Glomerular visceral epithelial cell (primary cell): ENCODE measurements at regions not wholly inside any gene's neighbourhood (a gene's known extent, or its start where the extent isn't known, plus 50 kb on each side); places are given as distances from the start of the nearest gene placed in this dataset.
"Not testable (repeated sequence)": the region's sequence is repeated elsewhere in the genome, so short reads cannot be mapped to it uniquely, and the experiment has no call there.

ENCODE experiments used
- DNase-seq: peaks from one replicate; pipeline ENCODE4 v3.0.0-alpha.2; 2016; ENCODE audit errors: extremely low spot score

DNA sequence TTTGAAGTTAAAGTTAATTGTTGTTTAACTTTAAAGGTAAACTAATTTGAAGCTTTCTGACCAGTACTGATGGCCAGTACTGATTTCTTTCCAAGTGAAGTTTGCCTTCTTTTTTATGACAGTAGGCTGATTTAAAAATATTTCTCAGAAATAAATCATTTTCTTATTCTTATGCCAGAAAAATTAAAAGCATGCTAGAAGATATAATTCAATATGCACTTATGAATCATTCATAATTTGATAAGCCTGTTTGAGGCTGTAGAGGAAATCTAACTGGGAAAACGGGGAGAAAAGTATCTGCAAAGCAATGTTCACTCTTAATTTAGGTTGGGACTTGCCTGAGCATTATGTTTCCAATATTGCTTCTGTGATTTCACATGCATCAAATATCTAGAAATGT is 1112.0 kb upstream of the INTU start:
- no peak for DNase-seq

DNA sequence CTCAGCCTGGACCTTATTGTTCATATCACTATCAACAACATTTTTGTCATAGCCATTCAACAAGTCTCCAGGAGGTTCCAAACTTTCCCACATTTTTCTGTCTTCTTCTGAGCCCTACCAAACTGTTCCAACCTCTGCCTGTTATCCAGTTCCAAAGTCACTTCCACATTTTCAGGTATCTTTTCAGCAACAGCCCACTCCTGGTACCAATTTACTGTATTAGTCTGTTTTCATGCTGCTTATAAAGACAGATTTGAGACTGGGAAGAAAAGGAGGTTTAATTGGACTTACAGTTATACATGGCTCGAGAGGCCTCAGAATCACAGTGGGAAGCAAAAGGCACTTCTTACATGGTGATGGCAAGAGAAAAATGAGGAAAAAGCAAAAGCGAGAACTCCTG is 1107.4 kb upstream of the INTU start:
- DNase-seq: not testable (repeated sequence)

DNA sequence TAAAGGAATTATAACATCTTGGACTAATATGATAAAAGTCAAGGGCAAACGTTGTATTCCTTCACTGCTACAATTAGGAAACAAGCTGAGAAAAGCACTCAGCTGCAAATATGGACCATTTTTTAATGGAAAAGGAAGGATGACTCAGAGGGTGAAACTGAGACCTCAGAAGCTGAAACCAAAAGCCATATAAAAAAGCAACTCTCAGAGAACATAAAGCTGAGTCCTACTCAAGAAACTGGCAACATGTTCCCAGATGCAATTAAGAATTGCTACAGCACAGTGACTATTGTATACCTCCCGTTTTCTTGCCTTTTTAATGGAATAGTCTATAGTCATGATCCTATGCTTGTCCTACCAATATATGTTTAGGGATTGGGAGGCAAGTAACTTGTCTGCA is 1106.4 kb upstream of the INTU start:
- DNase-seq: no peak

DNA sequence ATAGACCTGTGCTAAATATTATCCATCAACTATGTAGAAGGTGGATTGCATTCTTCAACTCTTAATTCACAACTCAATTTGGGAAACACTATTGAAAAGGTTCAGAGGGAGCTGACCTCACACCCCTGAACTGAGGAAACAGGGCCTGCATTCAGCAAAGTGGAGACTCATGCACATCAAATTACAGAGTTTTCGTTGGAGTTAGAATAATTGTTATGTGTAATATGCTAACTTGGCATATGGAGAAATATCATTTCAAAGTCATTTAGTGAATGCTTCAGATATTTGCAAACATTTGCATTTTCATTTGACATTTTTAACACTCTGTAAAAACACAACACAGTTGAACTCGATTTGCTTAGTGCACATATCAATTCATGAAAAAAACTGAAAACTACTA is 1102.8 kb upstream of the INTU start:
- no peak for DNase-seq

DNA sequence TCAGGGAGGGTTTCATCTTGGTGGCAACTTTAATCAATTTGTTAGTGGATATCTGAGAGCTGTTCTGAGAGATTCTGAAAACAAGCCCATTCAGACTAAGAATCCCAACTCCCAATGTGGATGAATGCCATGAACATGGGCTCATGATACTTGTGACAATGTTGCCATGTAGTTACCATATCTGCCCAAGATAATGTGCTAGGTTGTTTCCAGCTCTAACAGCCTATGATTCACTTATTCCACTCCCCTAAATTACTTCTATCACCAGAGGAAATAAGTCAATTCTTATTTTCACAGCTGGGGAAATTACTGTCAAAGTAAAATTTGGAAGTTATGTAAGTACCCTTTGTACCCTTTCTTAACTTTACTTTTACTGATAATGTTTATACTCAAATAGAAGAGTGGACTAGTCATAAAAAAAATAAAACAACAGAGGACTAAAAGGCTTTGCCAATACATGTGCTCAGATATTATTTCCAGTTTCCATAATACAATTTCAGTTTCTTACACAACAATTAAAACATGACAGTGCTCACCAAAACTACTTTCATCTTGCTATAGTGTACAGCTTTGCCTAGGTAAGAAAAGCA is 1101.7 kb upstream of the INTU start:
- no peak for DNase-seq

DNA sequence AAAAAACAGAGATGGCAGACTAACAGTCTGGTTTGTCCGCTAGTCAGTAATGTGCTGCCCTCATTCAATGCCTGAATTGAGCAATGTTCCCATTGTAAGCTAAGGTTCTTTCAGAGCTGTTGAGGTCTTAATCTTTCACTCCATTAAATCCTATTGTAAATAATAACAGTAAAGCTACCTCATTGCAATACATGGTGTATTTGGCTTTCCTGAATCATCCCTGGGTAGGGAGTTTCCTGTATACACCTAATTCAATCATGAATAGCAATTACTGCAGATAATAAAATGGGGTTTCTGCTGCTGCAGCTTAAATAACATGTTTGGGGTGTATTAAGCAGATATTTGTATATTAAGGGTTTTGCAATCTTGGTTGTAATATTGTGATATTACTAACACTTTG is 1100.2 kb upstream of the INTU start:
- DNase-seq: no peak

DNA sequence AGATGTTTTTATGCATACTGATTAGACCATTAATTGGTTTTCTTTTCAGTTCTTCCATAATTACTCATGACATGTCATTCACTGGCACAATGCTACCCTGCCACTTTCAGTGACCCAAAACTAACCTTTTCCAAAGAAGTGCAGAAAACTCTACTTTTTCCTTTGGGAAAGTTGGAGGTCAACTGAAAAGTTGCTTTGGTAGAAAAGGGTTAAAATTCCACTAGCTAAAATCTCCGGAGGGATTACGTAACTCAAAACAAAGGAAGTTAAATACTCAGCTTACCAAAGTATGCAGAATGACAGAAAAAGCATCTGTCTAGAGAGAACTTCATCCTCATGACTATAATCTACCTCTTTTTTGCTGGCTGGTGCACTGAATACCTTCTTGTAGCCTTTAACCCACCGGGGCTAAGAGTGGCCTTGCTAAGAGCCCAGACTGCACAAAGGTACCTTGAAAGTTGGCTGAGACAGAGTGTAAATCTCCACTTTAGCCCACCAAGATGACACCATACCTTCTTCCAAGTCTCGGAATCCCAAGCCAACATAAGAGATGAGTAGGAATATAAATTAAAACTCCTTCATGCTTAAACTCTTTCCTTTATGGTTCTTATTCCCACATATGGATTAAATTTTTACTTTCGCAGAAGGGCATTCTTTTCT is 1099.5 kb upstream of the INTU start:
- DNase-seq: no peak

DNA sequence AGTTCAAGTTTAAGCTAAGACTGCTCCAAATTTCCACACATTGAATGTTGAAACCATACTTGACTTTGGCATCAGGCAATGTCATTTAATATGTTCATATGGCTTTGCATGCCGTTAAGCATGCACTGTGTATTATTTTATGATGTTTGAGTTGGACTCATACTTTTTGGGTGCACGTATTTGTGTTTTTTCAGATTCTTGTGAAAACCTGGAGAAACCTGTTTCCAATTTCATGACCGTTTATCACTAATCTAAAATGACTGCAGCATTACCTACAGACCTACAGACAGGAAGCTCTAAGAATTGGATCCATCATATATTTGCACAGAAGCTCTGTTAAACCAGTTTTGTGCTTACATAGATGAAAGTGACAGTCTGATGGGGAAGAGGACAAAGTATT is 1093.0 kb upstream of the INTU start:
- no peak for DNase-seq

DNA sequence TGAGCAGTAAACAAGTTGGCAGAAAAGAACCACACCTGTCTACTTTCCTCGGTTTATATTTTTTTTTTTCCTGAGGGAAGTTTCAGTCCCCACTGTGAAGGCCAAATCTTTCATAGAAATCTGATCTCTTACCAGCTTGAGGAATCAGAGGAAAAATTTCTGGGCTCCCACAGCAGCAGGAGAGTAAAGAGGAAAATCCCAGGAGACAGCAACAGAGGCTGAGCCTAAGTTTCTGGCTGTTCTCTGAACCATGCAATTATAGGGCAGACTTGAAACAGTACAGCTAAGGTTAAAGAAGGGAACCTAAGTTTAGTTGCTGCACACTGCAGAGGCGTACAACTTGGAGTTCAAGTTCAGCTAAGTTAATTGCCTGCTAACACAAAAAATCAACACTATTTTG is 1090.9 kb upstream of the INTU start:
- no peak for DNase-seq

DNA sequence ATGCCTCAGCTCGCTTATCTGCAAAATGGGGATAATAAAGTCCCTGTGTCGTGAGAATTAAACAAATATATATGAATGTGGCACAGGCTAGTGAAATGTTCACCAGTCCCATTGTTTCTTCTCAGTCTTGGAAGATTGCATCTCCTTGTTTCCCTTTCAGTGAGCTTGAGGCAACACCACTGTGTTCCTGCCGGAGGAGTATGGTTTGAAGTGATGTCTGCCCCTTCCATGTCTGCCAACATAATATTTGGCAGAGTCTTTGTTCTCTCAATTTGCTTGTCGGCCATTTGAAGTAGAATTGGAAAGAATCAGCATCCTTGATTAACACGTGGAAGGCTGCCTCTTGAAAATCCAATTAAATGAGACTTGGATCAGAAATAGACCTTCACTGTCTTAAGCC is 1088.5 kb upstream of the INTU start:
- no peak for DNase-seq

DNA sequence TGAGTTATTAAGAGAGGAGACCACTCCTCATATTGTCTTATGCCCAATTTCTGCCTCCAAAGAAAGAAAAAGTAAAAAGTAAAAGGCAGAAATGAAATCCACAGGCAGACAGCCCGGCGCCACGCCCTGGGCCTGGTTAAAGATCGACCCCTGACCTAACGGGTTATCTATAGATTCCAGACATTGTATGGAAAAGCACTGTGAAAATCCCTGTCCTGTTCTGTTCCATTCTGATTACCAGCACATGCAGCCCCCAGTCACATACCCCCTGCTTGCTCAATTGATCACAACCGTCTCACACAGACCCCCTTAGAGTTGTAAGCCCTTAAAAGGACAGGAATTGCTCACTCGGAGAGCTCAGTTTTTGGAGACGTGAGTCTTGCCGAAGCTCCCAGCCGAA is 1086.6 kb upstream of the INTU start:
- DNase-seq: not testable (repeated sequence)

DNA sequence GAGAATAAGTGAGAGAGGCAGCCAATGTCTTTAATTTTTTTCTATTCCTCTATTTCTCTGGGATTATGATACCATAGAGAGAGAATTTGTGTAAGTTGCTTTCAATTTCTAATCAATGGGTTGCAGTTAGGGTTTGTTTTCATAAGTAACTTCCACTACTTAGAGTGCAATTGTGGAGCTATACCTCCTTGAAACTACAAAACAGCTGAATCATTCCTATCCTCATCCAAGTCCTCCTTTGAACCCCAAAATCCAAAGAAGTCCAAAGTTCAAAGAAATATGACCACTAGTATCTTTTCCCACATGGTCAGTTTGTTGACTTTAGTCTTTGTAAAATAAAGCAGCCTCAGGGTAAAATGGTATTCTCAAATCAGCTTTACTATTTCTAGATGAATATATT is 1085.4 kb upstream of the INTU start:
- DNase-seq: no peak

DNA sequence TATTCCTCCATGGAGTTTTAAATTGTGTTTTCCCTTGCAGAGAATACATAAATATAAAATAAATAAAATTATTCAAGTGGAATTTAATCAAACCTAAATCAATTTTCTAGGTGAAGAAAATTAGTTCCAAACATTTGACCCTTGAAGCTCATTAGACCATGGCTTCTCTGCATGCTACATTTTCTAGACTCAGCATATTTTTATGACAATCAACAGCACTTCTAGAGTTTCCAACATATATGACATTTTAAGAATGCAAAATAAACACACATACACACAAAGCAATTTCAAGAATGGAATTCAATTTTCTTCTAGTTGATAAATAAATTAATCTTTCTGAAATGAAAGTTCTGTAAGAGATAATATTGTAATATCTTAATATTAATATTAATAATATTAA is 1083.9 kb upstream of the INTU start:
- no peak for DNase-seq

DNA sequence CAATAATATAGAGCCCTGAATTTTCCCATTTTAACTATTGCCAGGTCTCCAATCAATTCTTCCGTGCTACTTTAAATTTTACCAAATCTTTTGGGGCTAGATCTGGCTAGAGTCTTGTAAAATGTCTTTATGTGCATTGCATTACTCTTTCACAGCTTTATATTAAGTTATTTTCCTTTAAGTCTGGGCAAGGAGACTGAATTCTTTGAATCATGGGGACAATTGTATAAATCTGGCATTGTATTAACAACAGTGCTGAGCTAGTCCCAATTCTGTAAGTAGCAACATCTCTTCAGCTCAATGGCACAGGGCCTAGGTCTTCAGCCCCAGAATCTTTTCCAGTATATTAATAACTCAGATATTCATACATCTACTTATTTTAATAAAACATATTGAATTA is 1080.4 kb upstream of the INTU start:
- no peak for DNase-seq

DNA sequence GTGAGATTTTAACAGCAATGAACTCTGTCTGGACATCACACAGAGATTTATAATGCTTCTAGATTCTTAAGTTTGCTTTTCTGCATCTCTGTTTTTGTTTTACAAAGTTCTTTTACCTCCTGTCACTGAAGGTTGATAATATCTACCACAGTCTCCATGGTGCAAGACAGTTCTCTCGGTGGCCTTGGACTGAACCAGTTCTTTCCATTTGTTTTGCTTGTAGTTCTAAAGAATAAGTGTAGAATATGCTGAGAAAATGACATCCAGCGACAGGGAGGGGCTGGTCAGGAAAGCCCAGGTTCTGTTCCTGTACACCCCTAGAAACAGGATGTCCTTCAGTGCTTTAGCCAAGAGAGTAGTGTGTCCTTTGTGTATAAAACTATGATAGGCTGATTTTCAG is 1079.5 kb upstream of the INTU start:
- no peak for DNase-seq

DNA sequence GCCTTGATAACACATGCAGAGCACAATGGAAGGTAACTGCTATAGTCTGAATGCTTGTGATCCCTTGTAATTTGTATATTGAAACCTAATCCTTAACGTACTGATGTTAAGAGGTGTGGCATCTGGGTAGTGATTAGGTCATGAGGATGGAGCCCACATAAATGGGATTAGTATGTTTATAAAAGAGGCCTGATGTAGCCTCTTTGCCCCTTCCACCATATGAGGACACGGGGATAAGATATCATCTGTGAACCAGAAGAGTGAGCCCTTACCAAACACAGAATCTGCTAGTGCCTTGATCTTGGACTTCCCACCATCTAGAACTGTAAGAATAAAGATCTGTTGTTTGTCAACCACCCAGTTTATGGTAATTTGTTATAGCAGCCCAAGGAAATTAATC is 1074.2 kb upstream of the INTU start:
- no peak for DNase-seq

DNA sequence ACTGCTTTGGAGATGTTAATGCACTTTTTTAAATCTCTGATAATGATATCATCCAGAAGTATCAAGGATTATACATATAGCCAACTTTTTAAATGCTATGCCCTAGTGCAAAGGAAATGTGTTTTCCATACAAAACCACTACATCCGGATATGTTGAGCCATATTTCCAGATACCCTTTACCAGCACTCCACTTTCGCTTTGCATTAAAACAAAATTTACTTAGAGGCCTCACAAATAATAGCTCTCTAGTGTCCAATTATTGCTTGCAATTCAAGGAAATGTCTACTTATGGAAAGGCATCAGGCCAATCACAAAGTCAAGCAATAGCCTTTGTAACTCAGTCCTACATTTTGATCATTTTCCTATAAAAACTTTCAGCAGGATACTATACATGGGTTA is 1072.8 kb upstream of the INTU start:
- DNase-seq: no peak

DNA sequence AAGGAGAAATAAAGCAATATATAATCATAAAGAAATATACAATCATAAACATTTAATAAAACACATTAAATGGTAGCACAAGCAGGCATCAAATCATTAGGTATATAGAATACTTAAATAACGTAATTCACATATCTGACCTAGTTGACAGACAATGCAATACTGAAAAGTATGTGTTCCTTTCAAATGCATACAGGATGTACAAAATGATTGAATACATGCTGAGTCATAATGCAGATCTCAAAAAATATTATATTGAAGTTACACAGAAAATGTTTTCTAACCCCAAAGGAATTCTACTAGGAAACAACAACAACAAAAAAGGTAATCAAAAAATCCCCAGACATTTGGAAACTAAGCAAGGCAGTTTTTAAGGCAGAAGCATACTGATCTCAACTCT is 1072.0 kb upstream of the INTU start:
- DNase-seq: no peak

DNA sequence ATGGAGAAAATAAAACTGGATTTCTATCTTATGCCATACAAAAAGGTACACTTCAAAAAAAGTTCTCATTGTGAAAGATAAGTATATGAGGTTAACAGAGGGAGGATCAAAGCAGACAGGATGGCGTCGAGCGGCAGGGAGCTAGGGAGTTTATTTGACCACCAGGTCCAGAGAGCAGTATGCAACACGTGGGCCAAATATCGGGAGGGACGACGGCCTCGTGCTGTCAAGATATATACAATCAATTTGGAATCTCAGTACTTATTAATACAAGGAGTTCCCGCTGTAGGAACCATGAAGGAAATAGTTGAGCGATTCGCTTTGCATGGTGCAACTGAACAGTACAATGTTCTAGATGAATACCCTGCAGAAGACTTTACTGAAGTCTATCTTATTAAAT is 1069.4 kb upstream of the INTU start:
- no peak for DNase-seq

DNA sequence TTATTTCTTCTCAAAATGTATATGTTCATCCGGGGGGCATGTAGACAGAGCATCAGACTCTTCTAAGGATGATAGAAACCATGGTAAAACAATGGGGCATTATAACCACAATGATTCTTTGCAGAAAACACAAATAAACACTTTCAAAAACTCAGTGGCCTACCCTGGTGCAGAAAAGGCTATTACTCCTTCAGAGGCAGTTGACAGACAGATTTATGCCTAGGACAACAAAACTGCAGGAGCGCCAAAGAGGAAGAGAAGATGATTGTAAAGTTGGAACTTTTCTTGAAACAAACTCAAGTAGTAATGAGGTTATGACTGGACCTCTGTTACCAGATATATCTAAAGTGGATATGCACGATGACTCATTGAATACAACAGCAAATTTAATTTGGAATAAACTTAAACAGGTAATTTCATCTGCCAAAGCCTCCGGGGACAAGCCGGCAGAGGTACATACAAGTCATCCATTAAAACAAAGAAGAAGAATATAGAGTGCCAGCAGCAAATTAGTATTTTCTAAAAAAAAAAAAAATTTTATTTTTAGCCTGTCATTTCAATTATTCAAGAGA is 1068.4 kb upstream of the INTU start:
- DNase-seq: no peak

DNA sequence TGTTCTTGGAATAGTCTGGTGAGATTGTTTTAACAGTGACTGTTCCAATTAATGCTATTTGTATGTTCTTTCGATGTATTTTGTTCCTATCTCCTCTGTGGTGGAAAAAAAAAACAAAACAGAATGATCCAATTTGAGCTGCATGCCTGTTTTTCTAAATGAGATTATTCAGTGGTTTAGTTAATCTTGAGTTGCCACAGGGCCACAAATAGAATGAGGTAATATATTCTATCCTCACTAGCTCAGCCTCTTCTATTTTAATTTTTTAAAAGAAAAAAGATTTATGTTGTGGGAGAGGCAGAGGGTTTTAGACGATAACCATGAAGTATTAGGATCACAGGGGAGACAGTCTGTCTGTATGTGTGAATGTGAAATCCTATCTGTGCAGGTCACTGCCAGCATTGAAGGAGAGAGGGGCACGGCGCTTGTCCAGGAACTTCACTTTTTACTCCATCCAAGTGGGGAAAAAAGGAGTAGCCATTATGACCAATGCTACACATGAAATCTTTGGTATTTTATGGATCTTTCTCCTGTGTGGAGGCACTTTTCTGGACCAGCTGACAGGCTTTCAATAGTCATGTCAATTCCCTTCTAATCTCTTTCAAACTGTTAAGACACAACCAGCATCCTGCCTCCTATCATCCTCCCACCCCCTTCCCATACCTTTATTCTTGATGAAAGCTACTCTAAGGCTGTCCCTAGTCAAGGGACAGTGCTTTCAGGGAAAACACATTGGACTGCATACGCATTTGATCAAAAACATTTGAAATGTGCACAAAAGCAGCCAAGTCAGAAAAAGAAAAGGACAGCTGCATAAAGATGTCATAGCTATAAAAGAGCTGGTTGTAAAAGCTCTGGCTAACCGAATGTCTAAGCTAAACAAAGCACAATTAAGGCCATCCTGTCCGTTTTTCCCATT is 1063.8 kb upstream of the INTU start:
- DNase-seq: no peak

DNA sequence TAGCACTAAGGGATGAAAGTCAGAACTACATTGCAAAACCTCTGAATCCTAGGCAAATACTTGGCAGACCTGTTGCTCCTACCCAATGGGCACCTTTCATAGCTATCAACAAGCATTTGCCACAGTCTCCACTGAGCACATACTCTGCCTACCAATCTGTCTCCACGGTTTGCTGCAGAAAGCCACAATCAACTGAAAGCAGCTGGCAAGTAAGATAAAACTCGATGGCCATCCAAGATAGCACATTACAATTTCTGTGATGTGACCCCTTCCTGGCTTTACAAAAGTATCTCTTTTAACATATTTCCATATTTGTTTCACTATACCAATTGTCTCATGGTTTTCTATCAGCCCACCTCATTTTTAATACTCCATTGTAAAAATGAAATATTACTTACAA is 1060.5 kb upstream of the INTU start:
- DNase-seq: no peak

DNA sequence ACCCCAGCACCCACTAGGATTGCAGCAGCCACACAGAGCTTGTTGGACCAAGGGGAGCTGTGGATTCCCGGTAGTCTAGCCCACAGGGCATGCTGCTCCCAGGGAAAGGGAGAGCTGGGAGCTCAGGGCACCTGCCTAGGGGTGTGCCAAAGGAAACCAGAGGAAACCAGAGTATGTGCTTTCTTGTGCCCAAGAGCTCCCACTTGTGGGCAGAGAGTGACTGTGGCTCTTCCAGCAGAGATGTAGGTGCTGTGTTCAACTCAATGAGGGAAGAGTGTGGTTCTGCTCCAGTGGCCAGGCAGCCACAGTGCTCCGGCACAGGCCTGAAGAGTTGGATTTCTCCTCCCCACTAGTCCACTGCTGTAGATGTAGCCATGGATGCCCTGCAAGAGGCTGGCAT is 1050.0 kb upstream of the INTU start:
- DNase-seq: no peak
